ENCODE measurements at regions not wholly inside any gene's neighbourhood (a gene's known extent, or its start where the extent isn't known, plus 50 kb on each side); places are given as distances from the start of the nearest gene placed in this dataset.
"Not testable (repeated sequence)": the region's sequence is repeated elsewhere in the genome, so short reads cannot be mapped to it uniquely, and the experiment has no call there.

GRCh38 chr4:16450724-16451123 is 224.5 kb upstream of the TAPT1 start:
- intact Hi-C loops (cut with DNase I), result no loop called here
- DNase-seq, result no peak

- intact Hi-C loops (cut with DNase I), result no loop called here
- no peak for DNase-seq
Measured at GRCh38 chr4:16450031-16450430, 223.8 kb upstream of the TAPT1 start.

GRCh38 chr4:16449406-16449805 is 223.1 kb upstream of the TAPT1 start:
- no peak for DNase-seq
- intact Hi-C loops (cut with DNase I), result loop anchor here (10.0 kb wide), 1 partner anchor 155 kb away; no protein-coding TSS in a partner anchor

- DNase-seq, result no peak
- intact Hi-C loops (cut with DNase I), result loop anchor here (10.0 kb wide), 1 partner anchor 154 kb away; no protein-coding TSS in a partner anchor
Measured at GRCh38 chr4:16448241-16448840, 222.1 kb upstream of the TAPT1 start.

GRCh38 chr4:16443504-16444088 is 217.3 kb upstream of the TAPT1 start:
- intact Hi-C loops (cut with DNase I), result loop anchor here (10.0 kb wide), 1 partner anchor 149 kb away; no protein-coding TSS in a partner anchor
- peak in 6 of 42 donors; percentile 4 to 45 (median 8) for DNase-seq

- DNase-seq, result no peak
- intact Hi-C loops (cut with DNase I), result loop anchor here (10.0 kb wide), 1 partner anchor 147 kb away; no protein-coding TSS in a partner anchor
Measured at GRCh38 chr4:16442296-16442695, 216.0 kb upstream of the TAPT1 start.

GRCh38 chr4:16439768-16440167 is 213.5 kb upstream of the TAPT1 start:
- intact Hi-C loops (cut with DNase I), result loop anchor here (10.0 kb wide), 1 partner anchor 145 kb away; no protein-coding TSS in a partner anchor
- no peak for DNase-seq

GRCh38 chr4:16438986-16439385 is 212.7 kb upstream of the TAPT1 start:
- DNase-seq, result no peak
- intact Hi-C loops (cut with DNase I), result no loop called here

GRCh38 chr4:16437836-16438235 is 211.6 kb upstream of the TAPT1 start:
- no peak for DNase-seq
- intact Hi-C loops (cut with DNase I), result no loop called here

- no peak for DNase-seq
- intact Hi-C loops (cut with DNase I), result no loop called here
Measured at GRCh38 chr4:16431866-16432265, 205.6 kb upstream of the TAPT1 start.

GRCh38 chr4:16418814-16419213 is 192.5 kb upstream of the TAPT1 start:
- intact Hi-C loops (cut with DNase I), result no loop called here
- no peak for DNase-seq

- intact Hi-C loops (cut with DNase I), result no loop called here
Measured at GRCh38 chr4:16417198-16417597, 190.9 kb upstream of the TAPT1 start.

GRCh38 chr4:16416601-16417000 is 190.3 kb upstream of the TAPT1 start:
- intact Hi-C loops (cut with DNase I), result no loop called here
- no peak for DNase-seq

More at GRCh38 chr4:16417198-16417597, 190.9 kb upstream of the TAPT1 start:
- no peak for DNase-seq

- intact Hi-C loops (cut with DNase I), result no loop called here
- DNase-seq, result no peak
Measured at GRCh38 chr4:16415751-16416150, 189.5 kb upstream of the TAPT1 start.

GRCh38 chr4:16413814-16414555 is 187.7 kb upstream of the TAPT1 start:
- intact Hi-C loops (cut with DNase I), result no loop called here
- DNase-seq, result peak in 14 of 42 donors; percentile 3 to 51 (median 18)

GRCh38 chr4:16411501-16412085 is 185.3 kb upstream of the TAPT1 start:
- no peak for DNase-seq
- intact Hi-C loops (cut with DNase I), result no loop called here

GRCh38 chr4:16393216-16393615 is 166.9 kb upstream of the TAPT1 start:
- DNase-seq; intact Hi-C loops (cut with DNase I): not testable (repeated sequence)

GRCh38 chr4:16391196-16391595 is 164.9 kb upstream of the TAPT1 start:
- intact Hi-C loops (cut with DNase I), result no loop called here

GRCh38 chr4:16387448-16387847 is 161.2 kb upstream of the TAPT1 start:
- no peak for DNase-seq
- intact Hi-C loops (cut with DNase I), result no loop called here

More at GRCh38 chr4:16391196-16391595, 164.9 kb upstream of the TAPT1 start:
- DNase-seq, result no peak
